Activated CD4-positive, alpha-beta memory T cell treated with anti-CD3 and anti-CD28 coated beads for 36 hours (primary cell): ENCODE measurements at regions not wholly inside any gene's neighbourhood (a gene's known extent, or its start where the extent isn't known, plus 50 kb on each side); places are given as distances from the start of the nearest gene placed in this dataset.

Source experiments
- CTCF ChIA-PET: fragments of 350-600 bp; sonication (Branson Sonifier 250); formaldehyde crosslinking; loops from one replicate; lab custom pipeline; 2021; ENCODE audit warnings: antibody characterized with exemption, inconsistent platforms; lab: Charles Lee
- POLR2A ChIA-PET: fragments of 350-600 bp; sonication (Branson Sonifier 250); formaldehyde crosslinking; loops from one replicate; lab custom pipeline; 2021; ENCODE audit warnings: antibody characterized with exemption; lab: Charles Lee
- DNase-seq: peaks from one replicate; pipeline ENCODE4 v3.0.0-alpha.2; 2020
- H3K27ac Mint-ChIP-seq: one replicate; pipeline ENCODE4 v1.8.0; 2021; ENCODE audit warnings: mixed read lengths
- H3K27me3 Mint-ChIP-seq: one replicate; pipeline ENCODE4 v1.8.0; 2021; ENCODE audit warnings: mixed read lengths
- H3K36me3 Mint-ChIP-seq: one replicate; pipeline ENCODE4 v1.8.0; 2021; ENCODE audit warnings: mixed read lengths
- H3K4me1 Mint-ChIP-seq: one replicate; pipeline ENCODE4 v1.8.0; 2021; ENCODE audit warnings: low read depth, mixed read lengths
- H3K4me3 Mint-ChIP-seq: one replicate; pipeline ENCODE4 v1.8.0; 2021; ENCODE audit warnings: mild to moderate bottlenecking, mixed read lengths
- H3K9me3 Mint-ChIP-seq: one replicate; pipeline ENCODE4 v1.8.0; 2021; ENCODE audit warnings: mixed read lengths
- intact Hi-C: fragments of 100-400 bp; cut with micrococcal nuclease; formaldehyde crosslinking; loops from one replicate; pipeline ENCODE4 v1.15.1; 2023

- H3K9me3 Mint-ChIP-seq: peaks cover 9% of the 10 kb centered on the region
- no peak for DNase-seq
- POLR2A ChIA-PET: no interaction called here
- H3K27me3 Mint-ChIP-seq: no peaks in the 10 kb centered on the region
- H3K4me3 Mint-ChIP-seq: no peak overlapping the region
- H3K4me1 Mint-ChIP-seq: no peaks in the 10 kb centered on the region
- H3K36me3 Mint-ChIP-seq: no peaks in the 10 kb centered on the region
- intact Hi-C loops: no loop called here
- H3K27ac Mint-ChIP-seq: no peak overlapping the region
- CTCF ChIA-PET: no interaction called here
Measured at GRCh38 chr4:180141734-180142133, 2101.5 kb upstream of the TENM3 start.

- no peak for DNase-seq
- no peaks in the 10 kb centered on the region for H3K4me1 Mint-ChIP-seq
- POLR2A ChIA-PET: no interaction called here
- H3K9me3 Mint-ChIP-seq: peaks cover 2% of the 10 kb centered on the region
- H3K27ac Mint-ChIP-seq: no peak overlapping the region
- intact Hi-C loops: no loop called here
- no peak overlapping the region for H3K4me3 Mint-ChIP-seq
- CTCF ChIA-PET: no interaction called here
- H3K36me3 Mint-ChIP-seq: no peaks in the 10 kb centered on the region
- no peaks in the 10 kb centered on the region for H3K27me3 Mint-ChIP-seq
Measured at GRCh38 chr4:180148737-180149136, 2094.5 kb upstream of the TENM3 start.

- CTCF ChIA-PET: no interaction called here
- Mint-ChIP-seq H3K9me3 (peaks cover 4% of the 10 kb centered on the region), H3K4me3 (no peak overlapping the region), H3K27me3 (no peaks in the 10 kb centered on the region), H3K36me3 (no peaks in the 10 kb centered on the region), H3K4me1 (no peaks in the 10 kb centered on the region), H3K27ac (no peak overlapping the region)
- DNase-seq: no peak
- intact Hi-C loops: no loop called here
- POLR2A ChIA-PET: no interaction called here
Measured at GRCh38 chr4:180150818-180151217, 2092.4 kb upstream of the TENM3 start.

GRCh38 chr4:180152831-180153230 lies 2090.4 kb upstream of the TENM3 start:
- no peak overlapping the region for H3K27ac Mint-ChIP-seq
- no peak for DNase-seq
- ChIA-PET CTCF (no interaction called here), POLR2A (no interaction called here)
- no peaks in the 10 kb centered on the region for H3K36me3 Mint-ChIP-seq
- H3K27me3 Mint-ChIP-seq: no peaks in the 10 kb centered on the region
- intact Hi-C loops: no loop called here
- H3K4me1 Mint-ChIP-seq: no peaks in the 10 kb centered on the region
- H3K4me3 Mint-ChIP-seq: no peak overlapping the region
- peaks cover 4% of the 10 kb centered on the region for H3K9me3 Mint-ChIP-seq

- CTCF ChIA-PET: no interaction called here
- no peaks in the 10 kb centered on the region for H3K4me1 Mint-ChIP-seq
Measured at GRCh38 chr4:180153587-180153986, 2089.6 kb upstream of the TENM3 start.

GRCh38 chr4:180156684-180157083 lies 2086.5 kb upstream of the TENM3 start:
- Mint-ChIP-seq H3K36me3 (no peaks in the 10 kb centered on the region), H3K9me3 (peaks cover 4% of the 10 kb centered on the region), H3K27ac (no peak overlapping the region), H3K27me3 (no peaks in the 10 kb centered on the region), H3K4me1 (no peaks in the 10 kb centered on the region), H3K4me3 (no peak overlapping the region)
- POLR2A ChIA-PET: no interaction called here
- no peak for DNase-seq
- intact Hi-C loops: no loop called here
- CTCF ChIA-PET: no interaction called here

More at GRCh38 chr4:180153587-180153986, 2089.6 kb upstream of the TENM3 start:
- no peaks in the 10 kb centered on the region for H3K36me3 Mint-ChIP-seq
- DNase-seq: no peak
- intact Hi-C loops: no loop called here
- H3K4me3 Mint-ChIP-seq: no peak overlapping the region
- no peak overlapping the region for H3K27ac Mint-ChIP-seq
- POLR2A ChIA-PET: no interaction called here
- H3K27me3 Mint-ChIP-seq: no peaks in the 10 kb centered on the region
- H3K9me3 Mint-ChIP-seq: peaks cover 6% of the 10 kb centered on the region

GRCh38 chr4:180160195-180160983 lies 2082.8 kb upstream of the TENM3 start:
- no peak for DNase-seq
- H3K4me3 Mint-ChIP-seq: no peak overlapping the region
- H3K4me1 Mint-ChIP-seq: no peaks in the 10 kb centered on the region
- H3K27me3 Mint-ChIP-seq: no peaks in the 10 kb centered on the region
- intact Hi-C loops: no loop called here
- H3K9me3 Mint-ChIP-seq: peaks cover 4% of the 10 kb centered on the region
- no peak overlapping the region for H3K27ac Mint-ChIP-seq
- POLR2A ChIA-PET: no interaction called here
- CTCF ChIA-PET: no interaction called here
- H3K36me3 Mint-ChIP-seq: no peaks in the 10 kb centered on the region

GRCh38 chr4:180164799-180165198 lies 2078.4 kb upstream of the TENM3 start:
- H3K9me3 Mint-ChIP-seq: peaks cover 8% of the 10 kb centered on the region
- no peak overlapping the region for H3K27ac Mint-ChIP-seq
- CTCF ChIA-PET: no interaction called here
- intact Hi-C loops: no loop called here
- POLR2A ChIA-PET: no interaction called here
- H3K4me1 Mint-ChIP-seq: no peaks in the 10 kb centered on the region
- H3K27me3 Mint-ChIP-seq: no peaks in the 10 kb centered on the region
- H3K36me3 Mint-ChIP-seq: no peaks in the 10 kb centered on the region
- H3K4me3 Mint-ChIP-seq: no peak overlapping the region
- DNase-seq: no peak

GRCh38 chr4:180169394-180169793 lies 2073.8 kb upstream of the TENM3 start:
- POLR2A ChIA-PET: no interaction called here
- H3K4me1 Mint-ChIP-seq: no peaks in the 10 kb centered on the region

GRCh38 chr4:180169966-180170365 lies 2073.2 kb upstream of the TENM3 start:
- no peak for DNase-seq
- Mint-ChIP-seq H3K27me3 (no peaks in the 10 kb centered on the region), H3K27ac (no peak overlapping the region), H3K36me3 (no peaks in the 10 kb centered on the region), H3K9me3 (peaks cover 10% of the 10 kb centered on the region), H3K4me3 (no peak overlapping the region), H3K4me1 (no peaks in the 10 kb centered on the region)
- POLR2A ChIA-PET: no interaction called here
- CTCF ChIA-PET: no interaction called here
- intact Hi-C loops: no loop called here

More at GRCh38 chr4:180169394-180169793, 2073.8 kb upstream of the TENM3 start:
- CTCF ChIA-PET: no interaction called here
- intact Hi-C loops: no loop called here
- no peak overlapping the region for H3K4me3 Mint-ChIP-seq
- no peak overlapping the region for H3K27ac Mint-ChIP-seq
- no peak for DNase-seq
- H3K27me3 Mint-ChIP-seq: no peaks in the 10 kb centered on the region
- H3K9me3 Mint-ChIP-seq: peaks cover 10% of the 10 kb centered on the region
- no peaks in the 10 kb centered on the region for H3K36me3 Mint-ChIP-seq

GRCh38 chr4:180179146-180179545 lies 2064.1 kb upstream of the TENM3 start:
- ChIA-PET POLR2A (no interaction called here), CTCF (no interaction called here)
- no peaks in the 10 kb centered on the region for H3K4me1 Mint-ChIP-seq
- no peaks in the 10 kb centered on the region for H3K27me3 Mint-ChIP-seq
- peaks cover 2% of the 10 kb centered on the region for H3K9me3 Mint-ChIP-seq
- DNase-seq: no peak
- intact Hi-C loops: no loop called here
- H3K27ac Mint-ChIP-seq: no peak overlapping the region
- H3K36me3 Mint-ChIP-seq: no peaks in the 10 kb centered on the region
- no peak overlapping the region for H3K4me3 Mint-ChIP-seq

GRCh38 chr4:180189666-180190065 lies 2053.5 kb upstream of the TENM3 start:
- no peaks in the 10 kb centered on the region for H3K36me3 Mint-ChIP-seq
- H3K4me3 Mint-ChIP-seq: no peak overlapping the region
- CTCF ChIA-PET: no interaction called here
- no peaks in the 10 kb centered on the region for H3K27me3 Mint-ChIP-seq
- POLR2A ChIA-PET: no interaction called here
- no peak overlapping the region for H3K27ac Mint-ChIP-seq
- no peak for DNase-seq
- no peaks in the 10 kb centered on the region for H3K4me1 Mint-ChIP-seq
- peaks cover 19% of the 10 kb centered on the region for H3K9me3 Mint-ChIP-seq
- intact Hi-C loops: no loop called here

- no peak for DNase-seq
- Mint-ChIP-seq H3K27ac (no peak overlapping the region), H3K9me3 (peaks cover 20% of the 10 kb centered on the region), H3K27me3 (no peaks in the 10 kb centered on the region), H3K36me3 (no peaks in the 10 kb centered on the region), H3K4me3 (no peak overlapping the region), H3K4me1 (no peaks in the 10 kb centered on the region)
- POLR2A ChIA-PET: no interaction called here
- CTCF ChIA-PET: no interaction called here
- intact Hi-C loops: no loop called here
Measured at GRCh38 chr4:180190382-180190781, 2052.8 kb upstream of the TENM3 start.
